ENCODE measurements at regions not wholly inside any gene's neighbourhood (a gene's known extent, or its start where the extent isn't known, plus 50 kb on each side); places are given as distances from the start of the nearest gene placed in this dataset.

- TF ChIP-seq POLR2AphosphoS5 (IDR thresholded peaks at IDR 0.05; ENCODE audit: low read depth, low read length) = no peak
- TF ChIP-seq TAF1 (IDR thresholded peaks at IDR 0.05; ENCODE audit: borderline replicate concordance, low read depth, low read length) = no peak
- TF ChIP-seq POLR2A (IDR thresholded peaks at IDR 0.05; ENCODE audit: low read depth, low read length) = no peak
Observed at GRCh38 chr2:35185861-35186412, 1169.6 kb upstream of the CRIM1 start.
